AG09309 (cell line): ENCODE measurements at regions not wholly inside any gene's neighbourhood (a gene's known extent, or its start where the extent isn't known, plus 50 kb on each side); places are given as distances from the start of the nearest gene placed in this dataset.

Experiments used
- DNase-seq: peaks from one replicate; pipeline ENCODE4 v3.0.0-alpha.2; 2010; ENCODE audit warnings: low read depth
- H3K4me3 ChIP-seq: 2 replicates; pipeline ENCODE4 v1.5.1; 2011; ENCODE audit warnings: mild to moderate bottlenecking, low read depth, low read length, moderate library complexity; ENCODE audit not compliant: control insufficient read depth
- TF ChIP-seq, protein P1 (sequence below): IDR thresholded peaks from 2 replicates; pipeline ENCODE4 v1.5.1; 2011; ENCODE audit warnings: mild to moderate bottlenecking, low read depth, low read length, inconsistent platforms; ENCODE audit not compliant: insufficient read depth, control insufficient read depth; ENCODE audit errors: missing control alignments

DNA sequence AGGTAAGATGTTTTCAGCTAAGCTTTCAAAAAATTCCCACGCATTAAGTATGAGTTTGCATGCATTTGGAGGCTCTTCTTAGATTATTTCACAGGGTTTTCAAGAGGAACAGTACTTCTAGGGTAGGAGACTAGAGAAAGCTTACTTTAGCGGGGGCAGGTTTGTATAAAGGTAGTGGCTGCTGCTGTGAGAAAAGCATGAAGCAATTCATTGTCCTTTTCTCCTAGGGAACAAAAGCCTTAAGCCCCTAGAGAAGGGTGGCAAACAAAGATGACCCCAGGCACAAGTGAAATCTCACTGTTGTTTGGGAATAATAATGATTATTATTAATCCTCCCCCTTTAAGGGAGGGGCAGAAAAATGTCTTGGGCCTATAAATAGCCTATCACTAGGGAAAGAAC, 310.7 kb downstream of the DIPK2A start:
- TF ChIP-seq, protein P1, sequence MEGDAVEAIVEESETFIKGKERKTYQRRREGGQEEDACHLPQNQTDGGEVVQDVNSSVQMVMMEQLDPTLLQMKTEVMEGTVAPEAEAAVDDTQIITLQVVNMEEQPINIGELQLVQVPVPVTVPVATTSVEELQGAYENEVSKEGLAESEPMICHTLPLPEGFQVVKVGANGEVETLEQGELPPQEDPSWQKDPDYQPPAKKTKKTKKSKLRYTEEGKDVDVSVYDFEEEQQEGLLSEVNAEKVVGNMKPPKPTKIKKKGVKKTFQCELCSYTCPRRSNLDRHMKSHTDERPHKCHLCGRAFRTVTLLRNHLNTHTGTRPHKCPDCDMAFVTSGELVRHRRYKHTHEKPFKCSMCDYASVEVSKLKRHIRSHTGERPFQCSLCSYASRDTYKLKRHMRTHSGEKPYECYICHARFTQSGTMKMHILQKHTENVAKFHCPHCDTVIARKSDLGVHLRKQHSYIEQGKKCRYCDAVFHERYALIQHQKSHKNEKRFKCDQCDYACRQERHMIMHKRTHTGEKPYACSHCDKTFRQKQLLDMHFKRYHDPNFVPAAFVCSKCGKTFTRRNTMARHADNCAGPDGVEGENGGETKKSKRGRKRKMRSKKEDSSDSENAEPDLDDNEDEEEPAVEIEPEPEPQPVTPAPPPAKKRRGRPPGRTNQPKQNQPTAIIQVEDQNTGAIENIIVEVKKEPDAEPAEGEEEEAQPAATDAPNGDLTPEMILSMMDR = no peak
- DNase-seq = no peak

DNA sequence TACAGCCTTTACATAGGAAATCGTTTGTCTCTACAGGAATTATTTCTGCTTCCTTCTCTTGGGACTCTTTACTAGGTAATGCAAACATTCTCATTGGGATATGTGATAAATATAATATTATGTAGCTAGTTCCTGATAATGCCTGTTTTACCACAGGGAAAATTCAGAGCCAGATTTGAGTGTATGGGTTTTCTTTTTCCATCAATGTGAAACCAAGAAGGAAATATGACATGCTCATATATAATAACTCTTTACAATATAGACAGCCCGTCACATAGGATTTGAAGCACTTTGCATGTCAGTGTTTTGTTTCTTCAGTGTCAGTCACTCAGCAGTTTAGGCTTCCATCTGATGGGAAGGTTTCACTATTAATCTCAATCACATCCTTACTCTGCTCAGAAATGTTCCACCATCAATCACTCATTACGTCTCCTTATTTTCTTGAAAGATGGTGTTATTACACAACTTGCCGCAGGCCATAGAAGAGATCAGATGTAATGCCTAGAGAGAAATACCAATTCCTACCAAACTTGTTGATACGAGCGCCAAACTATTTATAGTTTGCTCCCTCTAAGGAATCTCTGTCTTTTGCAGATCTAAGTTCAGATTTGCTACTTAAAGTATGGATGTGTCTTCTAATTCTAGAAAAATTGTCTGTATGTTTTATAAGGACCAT, 314.8 kb downstream of the DIPK2A start:
- no peak for DNase-seq
- TF ChIP-seq, protein P1 = no peak
- no peak overlapping the region for H3K4me3 ChIP-seq

More for the DNA sequence above, 310.7 kb downstream of the DIPK2A start:
- no peak overlapping the region for H3K4me3 ChIP-seq

DNA sequence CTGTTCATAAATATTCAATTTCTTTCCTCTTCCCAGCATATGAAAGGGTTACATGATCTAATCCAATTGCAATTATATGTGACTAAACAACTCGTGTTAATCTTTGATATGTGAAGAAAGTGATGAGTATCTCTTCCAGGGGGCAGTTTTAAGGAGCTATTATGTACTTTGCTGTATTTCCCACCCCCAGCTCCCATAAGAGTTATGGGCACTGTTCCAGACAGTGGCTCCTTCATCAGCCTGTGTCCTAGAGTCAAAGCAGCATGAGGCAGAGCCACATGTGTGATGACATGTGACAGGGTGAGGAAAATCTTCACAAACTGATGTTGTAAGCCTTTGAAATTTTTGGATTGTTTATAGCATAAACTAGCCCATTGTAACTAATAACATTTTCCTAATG, 315.4 kb downstream of the DIPK2A start:
- H3K4me3 ChIP-seq = no peak overlapping the region
- no peak for DNase-seq
- TF ChIP-seq, protein P1 = no peak

DNA sequence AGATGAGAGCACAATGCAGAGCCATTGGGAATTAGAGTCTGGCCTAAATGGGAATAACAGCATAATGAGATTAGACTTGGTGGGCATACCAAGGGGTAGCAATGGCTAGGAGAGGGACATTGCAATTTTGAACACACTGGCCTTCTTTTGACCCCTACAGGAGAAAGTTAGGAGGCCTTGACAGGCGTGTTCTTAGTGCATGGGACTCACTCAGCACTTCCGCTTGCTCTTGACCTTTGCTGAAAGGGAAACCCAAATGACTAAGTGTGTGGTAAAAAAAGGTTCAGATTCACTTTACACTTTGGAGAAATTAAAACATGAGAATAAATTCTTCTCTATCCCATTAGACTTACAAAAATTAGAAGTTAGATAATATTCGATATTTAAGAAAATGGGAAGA, 317.4 kb downstream of the DIPK2A start:
- DNase-seq = no peak
- TF ChIP-seq, protein P1 = no peak
- no peak overlapping the region for H3K4me3 ChIP-seq

- H3K4me3 ChIP-seq = no peak overlapping the region
- DNase-seq = no peak
- TF ChIP-seq, protein P1 = no peak
Observed at GRCh38 chr3:144294659-144295538, 323.3 kb downstream of the DIPK2A start.

DNA sequence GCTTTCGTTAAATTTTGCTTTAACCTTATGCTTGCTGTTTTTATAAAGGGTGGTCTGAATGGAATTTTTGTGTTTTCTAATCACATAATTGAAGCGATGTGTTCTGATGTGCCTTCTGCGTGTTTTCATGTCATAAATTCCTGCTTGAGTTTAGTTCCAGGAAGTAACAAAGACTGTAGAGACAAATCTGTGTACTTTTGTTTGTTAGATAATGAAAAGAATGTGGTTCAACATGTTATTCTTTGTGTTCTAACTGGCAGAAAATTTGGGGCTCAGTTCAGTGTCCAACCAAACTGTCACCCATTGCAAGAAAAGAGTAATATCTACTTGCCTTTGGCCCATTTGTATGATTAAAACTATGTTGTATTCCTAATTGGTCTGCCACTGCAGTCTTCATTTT, 324.0 kb downstream of the DIPK2A start:
- TF ChIP-seq, protein P1 = no peak
- H3K4me3 ChIP-seq = no peak overlapping the region
- no peak for DNase-seq
